HL-60 (cell line): ENCODE measurements at regions not wholly inside any gene's neighbourhood (a gene's known extent, or its start where the extent isn't known, plus 50 kb on each side); places are given as distances from the start of the nearest gene placed in this dataset.

Experiments used
- DNase-seq, 2 experiments: peaks; one replicate each; pipeline ENCODE4 v3.0.0-alpha.2; 2010 to 2020; ENCODE audit warnings: low read depth in 1 of 2, low spot score in 1 of 2
- H3K27ac ChIP-seq: fragments of 250-450 bp; sonication (Bioruptor Pico); replicated peaks from 2 replicates; pipeline ENCODE4 v1.5.1; 2020; ENCODE audit warnings: mild to moderate bottlenecking, moderate library complexity
- H3K27me3 ChIP-seq: fragments of 250-450 bp; sonication (Bioruptor Pico); 2 replicates; pipeline ENCODE4 v1.5.1; 2021; ENCODE audit warnings: mild to moderate bottlenecking, moderate library complexity; ENCODE audit not compliant: insufficient read depth, poor library complexity, severe bottlenecking
- H3K4me3 ChIP-seq: replicated peaks from 2 replicates; pipeline ENCODE4 v1.5.1; 2011; ENCODE audit warnings: mild to moderate bottlenecking, control low read depth, low read length; ENCODE audit not compliant: insufficient read depth
- CTCF ChIP-seq: IDR thresholded peaks from one replicate; pipeline ENCODE4 v1.5.1; 2011; ENCODE audit warnings: low read length, control low read depth, inconsistent platforms; ENCODE audit not compliant: insufficient read depth
- GABPA ChIP-seq: IDR thresholded peaks from 2 replicates; pipeline ENCODE4 v1.6.1; 2012; ENCODE audit warnings: low read depth
- POLR2AphosphoS5 ChIP-seq: IDR thresholded peaks from 2 replicates; pipeline ENCODE4 v1.6.1; 2012; ENCODE audit warnings: low read depth
- REST ChIP-seq: IDR thresholded peaks from 2 replicates; pipeline ENCODE4 v1.6.1; 2012; ENCODE audit warnings: low read depth; ENCODE audit not compliant: insufficient replicate concordance
- SPI1 ChIP-seq: IDR thresholded peaks from 2 replicates; pipeline ENCODE4 v1.6.1; 2012; ENCODE audit warnings: low read depth, mild to moderate bottlenecking, borderline replicate concordance

- Histone ChIP-seq H3K27me3 (no peaks in the 10 kb centered on the region), H3K4me3 (no peak overlapping the region), H3K27ac (no peak overlapping the region)
- DNase-seq: no peak
- TF ChIP-seq CTCF (no peak), REST (no peak), SPI1 (no peak), POLR2AphosphoS5 (no peak), GABPA (no peak)
These were observed 545.5 kb upstream of the ARGLU1 start for GRCh38 chr13:107113387-107113786.

GRCh38 chr13:107111248-107111647 is 543.3 kb upstream of the ARGLU1 start:
- Histone ChIP-seq H3K27ac (no peak overlapping the region), H3K27me3 (no peaks in the 10 kb centered on the region), H3K4me3 (no peak overlapping the region)
- TF ChIP-seq CTCF (no peak), POLR2AphosphoS5 (no peak), SPI1 (no peak), REST (no peak), GABPA (no peak)
- no peak for DNase-seq

- no peaks in the 10 kb centered on the region for H3K27me3 ChIP-seq
- no peak overlapping the region for H3K27ac ChIP-seq
- no peak overlapping the region for H3K4me3 ChIP-seq
- TF ChIP-seq GABPA (no peak), POLR2AphosphoS5 (no peak), REST (no peak), SPI1 (no peak), CTCF (no peak)
- no peak for DNase-seq
These were observed 536.7 kb upstream of the ARGLU1 start for GRCh38 chr13:107104631-107105030.
